GM12892 (cell line): ENCODE measurements at regions not wholly inside any gene's neighbourhood (a gene's known extent, or its start where the extent isn't known, plus 50 kb on each side); places are given as distances from the start of the nearest gene placed in this dataset.

Experiments used
- POLR2A ChIP-seq: IDR thresholded peaks from 2 replicates; pipeline ENCODE4 v1.6.1; 2011; ENCODE audit warnings: low read depth, low read length, control low read depth
- POLR2AphosphoS5 ChIP-seq: IDR thresholded peaks from 2 replicates; pipeline ENCODE4 v1.6.1; 2011; ENCODE audit warnings: low read depth, low read length, control low read depth
- TAF1 ChIP-seq: IDR thresholded peaks from 2 replicates; pipeline ENCODE4 v1.6.1; 2011; ENCODE audit warnings: low read depth, mild to moderate bottlenecking, control low read depth, low read length, borderline replicate concordance

DNA sequence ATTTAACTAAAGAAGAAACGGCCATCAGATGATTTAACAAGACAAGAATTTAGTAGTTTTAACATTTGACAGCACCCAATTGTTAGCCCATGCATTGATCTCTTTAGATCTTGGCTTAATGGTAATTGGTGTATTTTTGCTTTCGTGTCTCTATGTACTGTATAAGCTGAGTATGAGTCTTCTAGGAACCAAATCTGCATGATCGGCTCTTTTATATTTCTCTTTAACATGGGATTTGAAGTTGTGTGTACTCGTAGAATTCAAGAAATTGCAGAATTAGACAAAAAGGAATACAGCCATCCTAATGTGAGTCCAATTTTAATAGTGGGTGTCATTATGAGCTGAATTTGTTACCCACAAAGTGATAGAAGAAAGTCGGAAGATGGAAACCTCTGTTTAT is 438.9 kb upstream of the WWC1 start:
- TF ChIP-seq POLR2AphosphoS5 (no peak), POLR2A (no peak), TAF1 (no peak)
